IMR-90 (cell line): ENCODE measurements at regions not wholly inside any gene's neighbourhood (a gene's known extent, or its start where the extent isn't known, plus 50 kb on each side); places are given as distances from the start of the nearest gene placed in this dataset.

ENCODE experiments used
- ATAC-seq: fragments of 200-7000 bp; cut with Tn5 transposase; 2 replicates; pipeline ENCODE4 v1.9.1; 2020; ENCODE audit warnings: low read depth, mild to moderate bottlenecking, moderate library complexity
- BruUV-seq: library from RNA; stranded (reverse); fragments of 400-500 nt; replicated peaks from 2 replicates; lab custom pipeline; 2021; lab: Mats Ljungman, UMichigan
- CTCF ChIA-PET: fragments of 300-600 bp; formaldehyde crosslinking; extraction: SDS; loops from one replicate; lab custom pipeline; 2021; ENCODE audit warnings: antibody characterized with exemption; lab: Yijun Ruan, JAX
- POLR2A ChIA-PET: fragments of 300-600 bp; sonication (Branson Sonifier 250); formaldehyde crosslinking; loops from one replicate; lab custom pipeline; 2022; ENCODE audit warnings: antibody characterized with exemption; ENCODE audit not compliant: unreplicated experiment; lab: Charles Lee
- DNase-seq: peaks from one replicate; pipeline ENCODE4 v3.0.0; 2013
- H2AFZ ChIP-seq: replicated peaks from 2 replicates; pipeline ENCODE3; 2013; ENCODE audit warnings: low read length, mild to moderate bottlenecking; ENCODE audit not compliant: poor library complexity
- H2AK5ac ChIP-seq: 2 replicates; pipeline ENCODE4 v1.6.1; 2013; ENCODE audit warnings: low read depth, low read length, inconsistent platforms
- H2AK9ac ChIP-seq: replicated peaks from 2 replicates; pipeline ENCODE3; 2013; ENCODE audit warnings: mild to moderate bottlenecking, low read depth, low read length, moderate library complexity; ENCODE audit not compliant: poor library complexity
- H2BK120ac ChIP-seq: 2 replicates; pipeline ENCODE4 v1.6.1; 2013; ENCODE audit warnings: low read depth, low read length, inconsistent platforms
- H2BK15ac ChIP-seq: 3 replicates; pipeline ENCODE4 v1.6.1; 2013; ENCODE audit warnings: low read depth, low read length, inconsistent platforms
- H2BK20ac ChIP-seq: 2 replicates; pipeline ENCODE4 v1.6.1; 2013; ENCODE audit warnings: low read depth, mild to moderate bottlenecking, inconsistent platforms, low read length, moderate library complexity
- H2BK5ac ChIP-seq: 2 replicates; pipeline ENCODE4 v1.6.1; 2013; ENCODE audit warnings: mild to moderate bottlenecking, low read depth, low read length, inconsistent platforms; ENCODE audit not compliant: poor library complexity, severe bottlenecking
- H3K14ac ChIP-seq: replicated peaks from 2 replicates; pipeline ENCODE4 v1.6.1; 2013; ENCODE audit warnings: low read depth, low read length, inconsistent platforms
- H3K18ac ChIP-seq: 2 replicates; pipeline ENCODE4 v1.6.1; 2013; ENCODE audit warnings: low read depth, low read length, control low read depth
- H3K23ac ChIP-seq: 2 replicates; pipeline ENCODE4 v1.6.1; 2013; ENCODE audit warnings: low read depth, low read length, inconsistent platforms
- H3K27ac ChIP-seq: 2 replicates; pipeline ENCODE4 v1.5.1; 2013; ENCODE audit warnings: mild to moderate bottlenecking, control low read depth, low read length; ENCODE audit not compliant: insufficient read depth
- H3K27me3 ChIP-seq: 2 replicates; pipeline ENCODE4 v1.6.1; 2013; ENCODE audit warnings: low read length; ENCODE audit not compliant: control insufficient read depth, insufficient read depth
- H3K36me3 ChIP-seq: 2 replicates; pipeline ENCODE4 v1.6.1; 2013; ENCODE audit warnings: low read length, mixed read lengths; ENCODE audit not compliant: control insufficient read depth, insufficient read depth
- H3K4ac ChIP-seq: 2 replicates; pipeline ENCODE4 v1.6.1; 2013; ENCODE audit warnings: low read depth, low read length, inconsistent platforms
- H3K4me1 ChIP-seq: 2 replicates; pipeline ENCODE4 v1.6.1; 2013; ENCODE audit warnings: low read length, mixed read lengths; ENCODE audit not compliant: control insufficient read depth, insufficient read depth
- H3K4me2 ChIP-seq: 2 replicates; pipeline ENCODE4 v1.6.1; 2013; ENCODE audit warnings: low read depth, mild to moderate bottlenecking, control low read depth, low read length, moderate library complexity
- H3K4me3 ChIP-seq: 2 replicates; pipeline ENCODE4 v1.5.1; 2013; ENCODE audit warnings: low read depth, mild to moderate bottlenecking, control low read depth, low read length, moderate library complexity; ENCODE audit not compliant: insufficient read depth
- H3K56ac ChIP-seq: 2 replicates; pipeline ENCODE4 v1.6.1; 2013; ENCODE audit warnings: low read length, inconsistent platforms; ENCODE audit not compliant: insufficient read depth; ENCODE audit errors: extremely low read depth
- H3K79me1 ChIP-seq, 2 experiments: 2 replicates each; pipeline ENCODE4 v1.6.1; 2013; ENCODE audit warnings: low read length in 2 of 2, inconsistent platforms in 1 of 2, low read depth in 1 of 2
- H3K9ac ChIP-seq: 2 replicates; pipeline ENCODE4 v1.6.1; 2013; ENCODE audit warnings: low read depth, low read length, control low read depth
- H3K9me1 ChIP-seq: 2 replicates; pipeline ENCODE4 v1.6.1; 2013; ENCODE audit warnings: low read length, inconsistent platforms; ENCODE audit not compliant: insufficient read depth
- H3K9me3 ChIP-seq: 2 replicates; pipeline ENCODE4 v1.6.1; 2013; ENCODE audit warnings: low read length; ENCODE audit not compliant: control insufficient read depth, insufficient read depth
- H4K20me1 ChIP-seq: 2 replicates; pipeline ENCODE4 v1.6.1; 2013; ENCODE audit warnings: low read length, inconsistent platforms; ENCODE audit not compliant: insufficient read depth
- H4K5ac ChIP-seq: 2 replicates; pipeline ENCODE4 v1.6.1; 2013; ENCODE audit warnings: mild to moderate bottlenecking, low read depth, low read length, control low read depth
- H4K8ac ChIP-seq, 2 experiments: 2 replicates each; pipeline ENCODE4 v1.6.1; 2013; ENCODE audit warnings: low read depth in 2 of 2, low read length in 2 of 2, control low read depth in 1 of 2, inconsistent platforms in 1 of 2
- H4K91ac ChIP-seq: 2 replicates; pipeline ENCODE4 v1.6.1; 2013; ENCODE audit warnings: low read depth, low read length, inconsistent platforms; ENCODE audit not compliant: insufficient read depth
- CEBPB ChIP-seq: IDR thresholded peaks from 2 replicates; pipeline ENCODE4 v1.6.1; 2012; ENCODE audit warnings: low read depth, low read length, improper control_type of control experiment
- CHD1 ChIP-seq: IDR thresholded peaks from 2 replicates; pipeline ENCODE4 v1.6.1; 2012; ENCODE audit warnings: low read depth, low read length, improper control_type of control experiment
- CTCF ChIP-seq: conservative IDR thresholded peaks from 2 replicates; pipeline ENCODE4 v1.5.1; 2012; ENCODE audit warnings: mild to moderate bottlenecking, low read depth, low read length, improper control_type of control experiment
- ELK1 ChIP-seq: fragments of 150-350 bp; IDR thresholded peaks from 2 replicates; pipeline ENCODE4 v1.6.1; 2016; ENCODE audit warnings: low read depth, mild to moderate bottlenecking, low read length, moderate library complexity, borderline replicate concordance
- FOS ChIP-seq: fragments of 150-350 bp; IDR thresholded peaks from 2 replicates; pipeline ENCODE4 v1.6.1; 2016; ENCODE audit warnings: low read depth, low read length
- MAFK ChIP-seq: IDR thresholded peaks from 2 replicates; pipeline ENCODE4 v1.6.1; 2012; ENCODE audit warnings: low read depth, low read length, improper control_type of control experiment
- MAZ ChIP-seq: IDR thresholded peaks from 2 replicates; pipeline ENCODE4 v1.6.1; 2012; ENCODE audit warnings: low read depth, mild to moderate bottlenecking, low read length, improper control_type of control experiment, moderate library complexity, borderline replicate concordance
- MXI1 ChIP-seq: IDR thresholded peaks from 2 replicates; pipeline ENCODE4 v1.6.1; 2012; ENCODE audit warnings: low read depth, mild to moderate bottlenecking, low read length, moderate library complexity, borderline replicate concordance
- POLR2A ChIP-seq: IDR thresholded peaks from 2 replicates; pipeline ENCODE4 v1.6.1; 2012; ENCODE audit warnings: mild to moderate bottlenecking, low read depth, low read length
- RAD21 ChIP-seq: IDR thresholded peaks from 2 replicates; pipeline ENCODE4 v1.6.1; 2012; ENCODE audit warnings: low read length, improper control_type of control experiment
- RCOR1 ChIP-seq: IDR thresholded peaks from 2 replicates; pipeline ENCODE4 v1.6.1; 2012; ENCODE audit warnings: mild to moderate bottlenecking, low read length, improper control_type of control experiment; ENCODE audit not compliant: insufficient replicate concordance
- RFX5 ChIP-seq: IDR thresholded peaks from 2 replicates; pipeline ENCODE4 v1.8.0; 2012; ENCODE audit warnings: low read depth, mild to moderate bottlenecking, low read length, moderate library complexity
- SMC3 ChIP-seq: fragments of 150-350 bp; IDR thresholded peaks from 2 replicates; pipeline ENCODE4 v1.6.1; 2016; ENCODE audit warnings: low read depth, mild to moderate bottlenecking, antibody characterized with exemption, low read length, moderate library complexity
- USF2 ChIP-seq: fragments of 150-350 bp; IDR thresholded peaks from 2 replicates; pipeline ENCODE4 v1.6.1; 2017; ENCODE audit warnings: mild to moderate bottlenecking, antibody characterized with exemption, low read length, low read depth
- WGBS, 2 experiments: methylation state at CpG; one replicate each; pipeline versions ENCODE4 v1.1.5 to v1.1.7; 2013; ENCODE audit warnings: missing lambda C conversion rate in 2 of 2; ENCODE audit not compliant: insufficient read length in 1 of 2; ENCODE audit errors: extremely low coverage in 2 of 2; 5-methylcytosine and 5-hydroxymethylcytosine counted together
- dilution Hi-C: fragments of 300-500 bp; cut with HindIII; formaldehyde crosslinking; loops from one replicate; pipeline ENCODE4 v1.14.3; 2018; ENCODE audit warnings: low sequenced_read_pairs; ENCODE audit not compliant: unreplicated experiment
- in situ Hi-C: fragments of 300-500 bp; cut with MboI; formaldehyde crosslinking; loops from 3 replicates; pipeline ENCODE4 v1.14.3; 2019; ENCODE audit warnings: low sequenced_read_pairs, inconsistent platforms, mixed read lengths
- intact Hi-C: fragments of 100-400 bp; cut with micrococcal nuclease; formaldehyde crosslinking; loops from 2 replicates; pipeline ENCODE4 v1.10.0; 2022

- H2AFZ ChIP-seq = no peak overlapping the region
- no peaks in the 10 kb centered on the region for H3K4me1 ChIP-seq
- ChIA-PET CTCF (no interaction called here), POLR2A (no interaction called here)
- no peaks in the 10 kb centered on the region for H4K20me1 ChIP-seq
- dilution Hi-C loops (no loop called here), in situ Hi-C loops (no loop called here), intact Hi-C loops (no loop called here)
- H2AK5ac ChIP-seq = no peak overlapping the region
- H3K23ac ChIP-seq = no peak overlapping the region
- no peak overlapping the region for H3K4me2 ChIP-seq
- no peak overlapping the region for H4K8ac ChIP-seq
- no peak overlapping the region for H3K27ac ChIP-seq
- no peak overlapping the region for H3K4ac ChIP-seq
- TF ChIP-seq MAZ = no peak
- no peak for TF ChIP-seq RFX5
- TF ChIP-seq SMC3 = no peak
- no peak for TF ChIP-seq MXI1
- no peak for TF ChIP-seq CEBPB
- no peak for TF ChIP-seq ELK1
- no peak for TF ChIP-seq RCOR1
- no peak for TF ChIP-seq MAFK
- TF ChIP-seq RAD21 = no peak
- TF ChIP-seq CHD1 = no peak
- no peak for TF ChIP-seq USF2
- no peak for TF ChIP-seq CTCF
- TF ChIP-seq POLR2A = no peak
- TF ChIP-seq FOS = no peak
- no TSS peak for BruUV-seq
- no peak overlapping the region for H3K56ac ChIP-seq
- peaks cover 2% of the 10 kb centered on the region; the same call in 1 of the 2 replicates for H3K9me3 ChIP-seq
- no peak overlapping the region for H2BK120ac ChIP-seq
- H2AK9ac ChIP-seq = no peak overlapping the region
- no peaks in the 10 kb centered on the region for H3K79me1 ChIP-seq
- H4K91ac ChIP-seq = no peak overlapping the region
- H2BK20ac ChIP-seq = no peak overlapping the region
- H2BK5ac ChIP-seq = no peak overlapping the region
- no peak for ATAC-seq
- no peak overlapping the region for H2BK15ac ChIP-seq
- no peak overlapping the region for H3K9ac ChIP-seq
- WGBS, 2 experiments = 13% methylated on average over 4 of the region's 4 CpGs; no CpG with 5 or more reads in 1 of the 2 experiments
- H3K14ac ChIP-seq = no peak overlapping the region
- no peaks in the 10 kb centered on the region for H3K9me1 ChIP-seq
- H4K5ac ChIP-seq = no peak overlapping the region
- H3K18ac ChIP-seq = no peak overlapping the region
- DNase-seq = no peak
- H3K4me3 ChIP-seq = no peak overlapping the region
- H3K27me3 ChIP-seq = no peaks in the 10 kb centered on the region
- no peaks in the 10 kb centered on the region for H3K36me3 ChIP-seq
Measured at GRCh38 chr3:83738202-83738601, 1220.6 kb upstream of the CADM2 start.
